HepG2 (cell line): ENCODE measurements at regions not wholly inside any gene's neighbourhood (a gene's known extent, or its start where the extent isn't known, plus 50 kb on each side); places are given as distances from the start of the nearest gene placed in this dataset.

Experiments used
- CTCF ChIP-seq: sonication (generic); formaldehyde crosslinking; IDR thresholded peaks from 2 replicates; pipeline ENCODE4 v1.5.0; 2020; ENCODE audit warnings: mild to moderate bottlenecking, missing genetic modification reagents, moderate library complexity
- FIP1L1 ChIP-seq: fragments of 200-400 bp; formaldehyde crosslinking; IDR thresholded peaks from 2 replicates; pipeline ENCODE4 v1.6.1; 2018; ENCODE audit warnings: low read depth, mild to moderate bottlenecking, low read length, moderate library complexity, borderline replicate concordance; ENCODE audit not compliant: insufficient read depth
- MAFG ChIP-seq: sonication (generic); formaldehyde crosslinking; IDR thresholded peaks from 2 replicates; pipeline ENCODE4 v1.5.1; 2020; ENCODE audit warnings: mild to moderate bottlenecking, missing genetic modification reagents
- NFE2L2 ChIP-seq: fragments of 150-350 bp; IDR thresholded peaks from 2 replicates; pipeline ENCODE4 v1.6.1; 2014; ENCODE audit warnings: low read length
- NFIB ChIP-seq: sonication (generic); formaldehyde crosslinking; IDR thresholded peaks from 2 replicates; pipeline ENCODE4 v1.9.0; 2021; ENCODE audit warnings: missing genetic modification reagents, mild to moderate bottlenecking, borderline replicate concordance
- PLSCR1 ChIP-seq: sonication (generic); formaldehyde crosslinking; IDR thresholded peaks from 2 replicates; pipeline ENCODE4 v1.5.0; 2020; ENCODE audit warnings: missing genetic modification reagents, mild to moderate bottlenecking, borderline replicate concordance
- POLR2A ChIP-seq, 2 experiments: IDR thresholded peaks; 2 replicates each; pipeline ENCODE4 v1.6.1; 2011; ENCODE audit warnings: low read depth in 2 of 2, low read length in 2 of 2, mild to moderate bottlenecking in 1 of 2, moderate library complexity in 1 of 2; ENCODE audit not compliant: insufficient read depth in 1 of 2
- ZBTB33 ChIP-seq: sonication (generic); formaldehyde crosslinking; IDR thresholded peaks from 2 replicates; pipeline ENCODE4 v1.4.0; 2020; ENCODE audit warnings: missing genetic modification reagents
- ZNF850 ChIP-seq: sonication (generic); formaldehyde crosslinking; conservative IDR thresholded peaks from 2 replicates; pipeline ENCODE4 v1.9.0; 2021; ENCODE audit warnings: mild to moderate bottlenecking, missing genetic modification reagents

- TF ChIP-seq NFE2L2: no peak
- no peak for TF ChIP-seq ZNF850 (CRISPR knock-in tag)
- TF ChIP-seq NFIB: no peak
- TF ChIP-seq FIP1L1: no peak
- TF ChIP-seq CTCF (CRISPR knock-in tag): no peak
- no peak for TF ChIP-seq MAFG (CRISPR knock-in tag)
- no peak for TF ChIP-seq ZBTB33 (CRISPR knock-in tag)
- no peak for TF ChIP-seq POLR2A (IDR thresholded peaks at IDR 0.05; ENCODE audit: insufficient read depth in 1 of 2, low read depth in 2 of 2, low read length in 2 of 2)
- no peak for TF ChIP-seq PLSCR1 (CRISPR knock-in tag)
Observed at GRCh38 chr2:146721486-146721885, 1123.3 kb upstream of the ACVR2A start.
